ENCODE measurements at regions not wholly inside any gene's neighbourhood (a gene's known extent, or its start where the extent isn't known, plus 50 kb on each side); places are given as distances from the start of the nearest gene placed in this dataset.

DNA sequence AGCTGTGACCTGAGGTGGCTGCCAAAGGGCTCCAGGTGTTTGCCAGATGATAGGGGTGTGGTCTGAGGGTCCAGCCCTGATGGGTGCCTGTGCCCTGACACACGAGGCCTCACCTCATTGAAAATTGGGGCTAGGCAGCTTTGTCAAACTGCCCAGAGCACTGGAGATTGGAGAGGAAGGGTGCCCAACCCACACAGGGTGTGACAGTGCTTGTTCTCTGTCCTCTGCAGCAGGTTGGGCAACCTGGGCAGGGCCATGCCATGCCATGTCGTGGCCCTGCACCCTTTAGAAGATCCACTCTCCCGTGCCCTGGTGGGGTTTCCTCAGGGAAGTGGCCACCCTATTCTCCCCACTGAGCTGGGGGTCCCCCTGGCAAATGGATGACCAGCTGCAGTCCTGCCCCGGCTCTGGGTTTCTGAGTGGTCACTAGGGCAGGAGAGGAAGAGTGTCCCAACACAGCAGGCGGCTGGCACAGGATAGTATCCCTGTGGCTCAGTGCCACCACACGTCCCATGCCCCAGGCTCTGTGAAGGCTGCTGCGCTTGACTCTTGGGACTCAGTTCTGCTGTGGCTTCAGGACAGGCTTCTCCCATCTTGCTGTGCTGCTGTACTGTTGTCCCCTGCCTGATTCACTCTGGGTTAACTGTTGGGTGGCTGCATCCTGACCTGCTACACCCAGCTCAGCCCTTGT lies 100.8 kb upstream of the PITX1 start:
- no peak for DNase-seq

DNA sequence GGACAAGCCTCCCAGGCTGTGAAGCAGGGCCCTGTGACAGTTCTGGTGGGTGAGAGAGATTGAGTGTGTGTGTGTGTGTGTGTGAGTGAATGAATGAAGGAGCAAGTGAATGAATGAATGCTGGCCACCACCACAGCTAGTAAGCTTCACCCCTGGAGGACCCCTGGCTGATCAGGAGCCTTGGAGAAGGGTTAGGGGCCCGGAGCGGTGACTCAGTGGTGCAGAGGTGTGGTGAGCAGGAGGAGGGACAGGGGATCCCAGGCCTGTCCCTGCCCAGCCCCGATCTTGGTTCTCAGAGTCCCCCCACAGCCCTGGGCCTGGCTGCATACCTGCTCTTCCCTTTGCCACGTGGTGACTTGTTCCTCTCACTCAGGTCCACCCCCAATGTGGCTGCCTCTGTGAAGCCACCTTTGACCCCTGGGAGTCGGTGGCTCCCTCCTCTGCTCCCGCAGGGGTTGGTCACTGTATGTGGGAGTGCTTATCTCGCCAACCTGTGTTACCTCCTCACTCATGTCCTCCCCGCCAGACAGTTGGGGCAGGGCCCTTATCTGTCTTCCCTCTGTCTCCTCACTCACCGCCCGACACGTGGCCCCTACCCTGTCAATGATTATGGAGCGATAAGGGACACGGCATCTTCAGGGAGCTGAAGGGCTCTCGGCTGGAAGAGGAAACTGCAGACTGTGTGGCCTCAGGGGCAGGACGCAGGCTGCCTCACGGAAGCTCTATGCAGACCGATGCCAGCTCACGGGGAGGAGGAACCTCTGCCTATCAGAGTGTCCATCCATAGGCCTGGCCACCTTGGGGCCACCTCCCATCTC lies 99.9 kb upstream of the PITX1 start:
- DNase-seq: no peak

DNA sequence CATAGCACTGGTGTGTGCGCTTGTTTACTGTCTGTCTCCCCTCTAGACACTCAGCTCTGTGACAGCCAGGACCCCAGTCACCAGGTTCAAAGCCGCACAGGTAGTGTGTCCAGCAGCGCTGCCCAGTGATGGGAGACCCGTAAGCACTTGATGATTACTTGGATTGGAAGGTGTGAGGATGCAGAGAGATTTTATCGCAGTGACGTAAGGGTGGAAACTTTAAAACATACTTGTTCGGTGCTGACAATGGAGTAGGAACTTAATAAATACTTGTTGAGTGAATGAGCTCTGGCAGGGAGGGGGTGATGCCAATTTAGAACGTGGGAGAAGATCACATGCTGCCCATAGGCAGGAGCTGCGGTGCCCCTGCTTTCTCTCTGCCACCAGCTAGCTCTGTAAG lies 99.2 kb upstream of the PITX1 start:
- DNase-seq: no peak

DNA sequence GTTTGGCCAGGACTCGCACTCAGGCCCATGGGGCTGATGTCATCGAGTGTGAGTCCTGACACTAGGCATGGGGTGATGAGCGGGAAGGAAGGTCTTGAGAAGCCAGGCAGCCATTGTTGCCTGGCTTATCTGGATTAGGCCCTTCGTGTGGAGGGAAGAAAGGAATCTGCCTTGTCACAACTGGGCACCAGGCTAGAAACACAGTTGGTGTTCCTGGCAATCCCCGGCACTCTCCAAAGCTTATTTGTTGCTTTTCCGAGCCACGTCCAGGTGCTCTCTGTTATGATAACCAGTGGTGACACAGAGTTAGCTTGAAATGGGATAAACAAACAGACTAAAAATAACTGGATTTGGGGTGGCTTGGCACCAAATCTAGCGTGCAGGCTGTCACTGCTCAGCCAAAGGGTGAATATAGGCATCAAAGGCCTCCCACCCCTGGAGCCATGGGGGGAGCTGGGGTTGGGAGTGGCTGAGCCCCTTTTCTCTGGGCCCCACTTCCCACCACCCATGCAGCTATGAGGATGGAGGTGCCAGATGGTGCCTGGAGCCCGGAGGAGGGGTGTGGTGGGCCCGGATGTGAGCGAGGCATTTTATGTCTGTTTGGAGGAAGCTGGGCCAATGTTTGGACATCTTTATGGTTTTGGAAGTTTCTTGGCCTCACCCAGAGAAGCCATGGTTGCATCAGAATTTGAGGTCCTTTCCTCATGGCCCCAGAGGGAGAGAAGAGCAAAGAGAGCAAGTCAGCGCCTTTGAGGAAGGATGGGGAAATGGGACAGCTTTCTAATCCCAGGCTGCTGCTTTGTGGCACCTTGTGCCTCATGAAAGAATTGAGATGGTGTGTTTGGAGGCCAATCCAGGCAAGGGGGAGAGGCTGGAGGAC lies 98.0 kb upstream of the PITX1 start:
- no peak for DNase-seq

DNA sequence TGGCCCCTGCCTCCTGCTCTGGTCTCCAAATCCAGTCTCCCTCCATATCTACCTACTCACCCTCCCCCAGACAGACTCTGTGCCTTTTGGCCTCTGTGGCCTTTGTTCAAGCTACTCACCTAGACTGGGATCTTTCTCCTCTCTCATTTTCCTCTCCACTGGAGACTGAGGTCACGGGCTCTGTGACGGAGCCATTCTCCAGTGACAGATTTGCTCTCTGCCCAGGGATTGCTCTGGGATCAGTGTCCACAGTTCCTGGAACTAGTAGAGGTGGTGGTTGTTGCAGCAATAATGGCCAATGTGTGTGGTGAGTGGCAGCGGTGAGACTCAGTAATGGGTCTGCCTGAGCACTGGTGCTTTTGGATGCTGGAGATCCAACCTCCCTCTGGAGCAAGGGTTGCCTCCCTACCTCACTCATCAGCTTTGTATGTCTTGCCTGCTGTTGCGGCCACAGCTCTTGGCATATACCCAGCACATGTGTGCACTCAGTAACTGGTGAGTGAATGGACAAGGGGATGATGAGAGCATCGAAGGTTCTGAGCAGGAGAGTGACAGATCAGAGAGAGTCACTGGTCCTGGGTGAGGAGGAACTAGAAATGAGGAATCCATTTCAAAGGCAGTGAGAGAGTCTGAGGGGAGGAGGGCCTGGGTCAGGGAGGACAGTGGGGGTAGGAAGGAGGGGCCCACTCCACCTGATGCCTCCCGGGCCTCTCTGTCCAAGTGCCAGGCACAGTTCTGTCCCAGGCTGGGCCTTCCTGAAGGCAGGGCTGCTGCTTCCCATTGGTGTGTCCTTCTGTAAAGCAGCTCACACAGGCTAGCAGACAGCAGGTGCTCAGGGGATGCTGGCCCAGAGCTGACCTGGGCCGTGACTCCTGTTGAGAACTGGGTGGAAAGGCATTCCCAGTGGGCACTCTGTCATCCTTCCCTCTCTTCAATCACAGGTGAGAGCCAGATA lies 96.5 kb upstream of the PITX1 start:
- no peak for DNase-seq

DNA sequence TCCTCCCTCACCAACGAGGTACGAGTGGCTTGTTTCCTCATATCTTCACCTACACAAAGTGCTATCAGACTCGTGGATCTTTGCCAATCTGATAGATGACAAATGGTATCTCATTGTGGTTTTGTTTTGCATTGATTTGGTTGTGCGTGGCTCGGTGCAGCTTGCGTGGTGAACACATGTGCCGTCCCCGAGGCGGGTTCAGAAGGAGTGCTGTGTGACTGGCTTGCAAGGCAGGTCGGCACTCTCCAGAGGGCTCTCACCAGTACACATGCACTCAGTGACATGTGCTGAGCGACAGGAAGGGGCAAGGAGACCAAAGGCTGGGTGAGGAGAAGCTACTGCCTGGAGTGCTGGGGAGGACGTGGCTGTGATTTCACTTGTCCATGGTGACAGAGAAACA lies 95.3 kb upstream of the PITX1 start:
- DNase-seq: no peak

DNA sequence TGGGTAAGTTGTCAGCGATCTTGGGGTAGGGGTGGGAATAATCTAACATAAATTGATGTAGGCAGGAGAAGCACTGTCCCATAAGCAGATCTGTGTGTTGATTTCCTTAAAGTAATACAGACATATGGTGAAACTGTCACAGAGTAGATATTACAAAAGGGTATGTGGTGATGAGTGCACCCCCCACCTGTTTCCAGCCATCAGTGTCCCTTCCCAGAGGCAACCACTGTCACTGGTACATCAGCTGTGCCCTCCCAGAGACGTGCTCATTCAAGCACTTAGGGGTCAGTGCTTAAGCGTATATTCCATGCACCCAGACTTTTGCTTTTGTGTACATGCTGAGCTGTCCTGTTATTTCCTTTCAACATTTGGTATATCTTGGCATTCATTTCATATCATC lies 94.3 kb upstream of the PITX1 start:
- DNase-seq: no peak

DNA sequence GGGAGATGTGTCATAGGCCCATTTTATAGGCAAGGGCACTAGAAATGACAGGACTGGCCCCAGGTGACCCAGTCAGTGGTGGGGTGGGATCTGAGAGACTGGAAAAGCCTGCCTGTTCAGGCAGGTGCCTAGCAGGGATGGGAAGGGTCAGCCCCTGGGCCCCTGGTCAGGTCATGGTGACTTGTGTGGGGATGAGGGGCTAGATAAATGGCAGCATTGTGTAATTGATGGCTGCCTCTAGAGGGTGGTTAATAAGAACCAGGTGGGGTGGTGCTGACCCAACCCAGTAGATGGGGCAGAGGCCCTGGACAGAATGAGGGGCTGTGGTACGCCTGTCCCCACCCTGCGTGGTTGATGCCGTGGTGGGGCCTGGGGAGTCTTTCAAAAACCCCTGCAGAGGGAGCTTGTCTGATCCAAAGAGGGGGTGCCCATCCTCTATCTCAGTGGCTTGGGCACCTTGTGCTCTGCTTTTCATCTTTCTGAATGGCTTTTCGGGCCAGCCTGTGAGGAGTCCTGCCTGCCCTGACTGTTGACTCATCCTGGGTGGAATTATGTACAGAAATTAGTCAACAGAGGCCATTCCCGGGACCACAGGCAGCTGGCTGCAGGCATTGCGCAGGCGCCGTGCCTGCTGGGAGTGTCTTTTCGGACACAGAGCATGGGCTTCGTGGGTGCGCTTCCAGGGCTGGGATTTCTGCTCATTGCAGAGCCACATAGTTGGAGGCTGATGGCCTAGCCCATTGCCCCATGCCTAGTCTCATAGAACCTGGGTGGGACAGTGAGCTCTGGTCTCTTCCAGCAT lies 93.6 kb upstream of the PITX1 start:
- no peak for DNase-seq

DNA sequence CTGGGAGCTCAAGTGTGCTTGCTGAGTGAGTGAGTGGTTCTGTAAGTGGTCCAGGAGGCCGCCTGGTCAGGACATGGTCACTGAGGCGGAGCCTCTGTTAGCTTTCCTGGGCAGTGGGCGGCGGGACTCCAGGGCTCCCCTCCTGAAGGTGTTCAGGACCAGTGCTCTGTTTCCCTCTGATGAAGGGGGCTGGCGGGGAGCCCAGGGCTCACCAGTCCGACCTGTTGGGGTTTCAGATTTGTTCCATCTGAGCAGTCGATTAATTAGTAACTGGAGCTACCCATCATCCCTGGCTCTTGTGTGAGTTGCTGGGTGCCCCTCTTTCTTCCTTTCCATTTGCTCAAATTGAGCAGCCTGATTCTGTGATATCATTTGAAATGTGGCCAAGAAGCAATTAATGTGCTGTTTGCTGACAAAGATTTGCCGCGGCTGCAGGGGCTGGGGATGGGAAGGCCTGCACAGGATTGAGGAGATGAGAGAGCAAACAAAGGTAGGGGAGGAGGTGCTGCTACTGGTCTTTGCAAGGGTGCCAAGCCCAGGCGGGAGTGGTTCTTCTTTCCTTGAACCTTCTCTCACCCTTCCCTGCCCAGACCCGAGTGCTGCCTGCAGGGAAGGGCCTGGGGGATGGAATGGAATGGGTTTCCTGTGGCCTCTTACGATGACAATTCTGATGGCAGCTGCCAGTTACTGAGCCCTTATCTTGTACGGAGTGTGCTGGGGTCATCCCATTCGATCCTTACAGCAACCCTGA lies 92.8 kb upstream of the PITX1 start:
- no peak for DNase-seq

DNA sequence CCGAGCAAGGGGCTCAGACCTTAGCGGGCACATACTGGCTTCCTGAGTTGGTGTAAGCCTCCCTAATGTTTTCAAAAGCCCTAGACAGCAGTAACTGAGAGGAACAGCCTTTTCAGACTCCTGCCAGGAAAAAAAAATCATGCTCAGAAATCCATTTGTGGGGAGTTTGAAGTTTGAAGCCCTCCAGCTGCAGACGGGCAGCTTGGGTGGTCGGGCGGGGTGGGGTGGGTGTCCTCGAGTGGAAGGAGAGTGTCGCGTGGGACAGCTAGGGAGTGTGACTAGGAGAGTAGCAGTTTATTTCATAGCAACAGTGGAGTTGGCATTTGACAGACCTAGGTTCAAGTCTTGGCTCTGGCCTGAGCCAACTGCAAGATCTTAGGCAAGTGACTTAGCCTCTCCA lies 90.7 kb upstream of the PITX1 start:
- DNase-seq: no peak

DNA sequence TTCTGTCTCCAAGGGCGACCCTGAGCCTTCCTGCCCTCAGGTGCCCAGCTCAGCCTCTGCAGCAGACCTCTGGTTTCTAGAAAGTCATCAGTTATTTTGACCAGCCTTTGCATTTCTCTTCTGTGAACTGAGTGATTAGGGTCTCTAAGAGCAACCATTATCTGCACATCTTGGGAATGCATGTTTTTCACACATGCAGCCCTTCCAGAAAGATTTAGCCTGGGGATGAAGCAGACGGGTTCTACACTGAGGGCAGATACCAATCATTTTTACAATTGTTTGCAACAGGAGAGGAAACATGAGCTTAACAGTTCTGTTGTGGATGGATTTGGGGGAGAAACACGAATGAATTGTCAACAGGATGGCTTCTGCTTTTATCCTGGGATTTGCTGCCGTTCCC lies 90.1 kb upstream of the PITX1 start:
- DNase-seq: no peak

DNA sequence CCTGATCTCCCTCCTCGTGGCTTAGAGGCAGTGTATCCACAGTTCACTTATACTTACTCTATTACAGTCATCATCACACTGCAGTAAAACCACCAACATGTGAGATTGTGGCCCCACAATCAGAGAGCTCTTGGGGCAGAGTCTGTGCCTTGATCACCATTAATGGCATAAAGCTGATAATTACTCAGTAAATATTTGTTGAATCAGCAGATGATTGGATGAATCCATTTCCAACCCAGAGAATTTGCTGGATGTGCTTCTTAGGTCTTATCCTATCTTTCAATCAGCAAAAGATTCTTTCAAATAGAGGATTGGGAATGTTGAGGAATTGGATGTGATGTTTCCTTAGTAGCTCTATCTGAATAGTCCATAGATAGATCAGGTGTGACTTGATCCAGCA lies 88.8 kb upstream of the PITX1 start:
- DNase-seq: no peak

DNA sequence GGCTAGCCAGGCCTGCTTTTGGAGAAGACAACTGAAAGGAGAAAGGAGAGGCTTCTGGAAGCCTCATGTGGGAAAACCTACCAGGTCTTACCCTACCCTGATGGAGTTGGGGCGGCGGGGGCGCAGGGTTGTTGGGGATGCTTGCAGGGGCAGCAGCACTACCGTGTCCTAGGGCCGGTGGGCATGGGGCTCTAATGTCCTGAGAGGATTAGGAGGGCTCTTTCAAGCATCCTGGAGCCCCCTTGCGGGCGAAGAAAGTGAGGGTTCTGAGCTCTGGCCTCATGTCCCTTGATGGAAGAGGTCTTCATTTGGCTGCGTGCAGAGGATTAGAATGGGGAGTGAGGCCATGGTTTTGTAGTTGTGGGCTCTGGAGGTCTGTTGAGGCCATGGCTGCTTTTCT lies 86.9 kb upstream of the PITX1 start:
- no peak for DNase-seq

DNA sequence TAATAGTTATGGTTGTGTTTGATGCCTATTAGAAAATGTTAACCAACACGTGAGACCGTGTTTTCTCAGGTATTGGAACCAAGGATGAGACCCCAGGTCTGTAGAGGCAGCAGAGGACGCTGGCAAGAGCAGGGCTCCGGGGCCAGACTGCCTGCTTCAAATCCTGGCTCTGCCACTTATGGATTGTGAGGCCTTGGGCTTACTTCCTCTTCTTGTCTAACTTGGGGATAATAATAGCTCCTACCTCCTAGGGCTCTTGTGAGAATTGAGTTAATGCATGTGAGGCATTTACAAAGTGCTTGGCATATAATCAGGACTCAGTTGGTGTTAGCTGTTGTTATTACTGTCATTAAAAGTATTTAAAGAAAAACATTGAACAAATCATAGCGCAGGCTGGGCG lies 85.5 kb upstream of the PITX1 start:
- no peak for DNase-seq

DNA sequence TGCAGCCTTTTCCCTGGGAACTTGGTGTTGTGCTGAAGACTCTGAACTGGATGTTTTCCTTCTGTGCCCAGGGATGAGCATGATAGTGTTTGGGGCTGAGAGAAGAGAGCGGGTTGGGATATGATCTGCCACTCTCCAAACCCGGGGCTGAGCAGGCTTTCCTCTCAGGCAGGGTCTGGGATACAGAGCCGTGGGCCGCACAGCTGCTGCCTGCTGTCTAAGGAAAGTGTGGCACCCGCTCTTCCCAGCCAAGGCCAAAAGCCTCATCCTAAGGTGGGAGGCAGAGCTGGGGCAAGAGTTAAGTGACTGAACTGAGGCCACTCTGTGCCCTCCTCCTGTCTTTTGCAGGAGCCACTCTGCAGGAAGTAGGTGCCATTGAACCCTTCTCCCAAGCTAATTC lies 83.6 kb upstream of the PITX1 start:
- DNase-seq: no peak

DNA sequence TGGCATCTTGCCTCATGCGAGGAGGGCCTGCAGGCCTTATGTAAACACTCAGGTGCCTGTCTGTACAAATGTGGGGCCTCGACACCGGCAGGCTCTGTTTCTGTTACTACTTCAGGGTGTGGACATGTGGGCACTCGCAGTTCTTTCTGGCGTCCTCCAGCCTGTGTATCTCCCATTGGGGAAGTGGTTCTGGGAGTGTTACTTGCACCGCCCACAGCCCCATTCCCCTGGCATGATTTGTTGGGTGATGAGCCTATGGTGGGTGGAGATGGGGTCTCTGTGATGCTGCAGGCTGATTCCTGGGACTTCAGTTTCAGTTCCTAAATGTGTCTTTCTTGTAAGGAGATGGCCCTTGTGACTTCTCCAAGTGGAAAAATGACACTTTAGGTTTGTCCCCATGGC lies 82.1 kb upstream of the PITX1 start:
- DNase-seq: no peak

DNA sequence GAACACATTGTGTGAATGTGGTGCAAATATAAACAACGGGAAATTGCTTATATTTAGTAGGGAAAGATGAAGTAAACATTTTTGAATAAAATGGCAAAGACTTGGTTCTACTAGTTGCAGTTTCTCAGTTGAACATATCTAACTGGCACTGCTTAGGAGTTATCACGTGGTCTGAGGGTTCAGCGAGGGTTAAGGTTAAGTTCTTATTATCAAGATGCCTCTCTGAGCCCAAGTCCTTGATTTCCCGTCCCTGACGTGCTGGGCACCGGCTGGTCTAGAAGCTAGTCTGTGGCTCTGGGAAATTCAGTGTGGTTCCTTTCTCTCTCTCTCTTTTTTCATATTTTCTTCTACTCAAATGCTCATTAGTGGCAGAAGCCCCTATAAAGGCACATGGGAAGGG lies 81.6 kb upstream of the PITX1 start:
- no peak for DNase-seq

DNA sequence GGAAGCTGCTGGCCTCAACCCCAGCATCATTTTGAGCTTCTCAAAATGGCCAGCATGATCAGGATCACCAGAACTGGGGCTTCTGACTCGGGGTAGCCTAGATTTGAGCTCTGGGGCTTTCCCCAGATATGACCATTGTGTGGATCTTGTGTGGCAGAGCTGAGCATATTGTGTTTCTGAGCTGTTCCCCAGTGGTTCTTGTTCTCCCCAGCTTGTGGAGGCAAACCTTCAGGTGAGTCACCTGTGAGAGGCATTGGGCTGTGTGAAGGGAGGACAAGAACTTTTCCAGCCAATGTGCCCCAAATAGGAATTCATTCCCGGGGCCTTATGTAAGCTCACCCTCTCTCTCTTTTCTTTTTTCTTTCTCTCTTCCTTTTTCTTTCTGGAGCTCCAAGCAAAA lies 80.7 kb upstream of the PITX1 start:
- no peak for DNase-seq

DNA sequence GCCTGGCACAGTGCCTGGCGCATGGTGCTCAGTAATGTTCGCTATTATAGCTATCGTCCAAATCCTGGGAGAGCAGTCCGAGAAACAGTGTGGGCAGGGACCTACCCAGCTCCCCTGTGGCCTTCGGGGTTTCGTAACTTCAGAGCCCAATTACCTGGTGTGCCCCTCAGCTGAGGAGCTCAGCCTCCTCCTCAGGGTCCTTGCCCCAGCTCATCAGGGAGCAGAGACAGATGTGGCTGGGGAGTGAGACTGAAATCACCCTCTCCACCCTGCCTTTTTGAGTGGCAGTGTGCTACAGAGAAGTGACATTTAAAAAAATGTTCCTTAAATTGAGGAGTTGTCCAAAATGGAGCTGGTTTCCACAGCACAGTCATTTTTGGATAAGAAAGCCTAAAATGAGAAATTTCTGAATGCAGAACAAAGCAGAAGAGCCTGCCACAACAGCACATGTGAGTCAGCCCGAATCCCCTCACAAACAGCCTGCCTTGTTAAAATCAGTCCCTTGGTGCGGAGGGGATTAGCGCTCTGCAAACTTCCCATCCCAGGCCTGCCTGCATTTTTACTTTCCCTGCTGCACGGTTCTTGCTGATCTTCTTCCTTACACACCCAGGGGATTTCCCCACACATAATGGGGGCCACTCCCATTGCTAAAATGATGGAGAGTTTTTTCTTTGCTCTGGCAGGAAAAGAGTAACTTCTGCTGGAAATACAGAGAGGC lies 78.1 kb upstream of the PITX1 start:
- DNase-seq: no peak

Measured in NCI-H187 (cell line).